Stimulated activated CD8-positive, alpha-beta memory T cell treated with anti-CD3 and anti-CD28 coated beads, Interleukin-7, amount 100 ng/mL, for 48 hours (primary cell): ENCODE measurements at regions not wholly inside any gene's neighbourhood (a gene's known extent, or its start where the extent isn't known, plus 50 kb on each side); places are given as distances from the start of the nearest gene placed in this dataset.
A peak's percentile ranks its signal among the peaks of the same experiment; 100 is the strongest.
"Not testable (repeated sequence)": the region's sequence is repeated elsewhere in the genome, so short reads cannot be mapped to it uniquely, and the experiment has no call there.

Source experiments
- DNase-seq, 2 donors: peaks; one replicate each; pipeline ENCODE4 v3.0.0-alpha.2; 2020; ENCODE audit warnings: low read depth in 1 of 2; ENCODE audit errors: extremely low read depth in 1 of 2

DNA sequence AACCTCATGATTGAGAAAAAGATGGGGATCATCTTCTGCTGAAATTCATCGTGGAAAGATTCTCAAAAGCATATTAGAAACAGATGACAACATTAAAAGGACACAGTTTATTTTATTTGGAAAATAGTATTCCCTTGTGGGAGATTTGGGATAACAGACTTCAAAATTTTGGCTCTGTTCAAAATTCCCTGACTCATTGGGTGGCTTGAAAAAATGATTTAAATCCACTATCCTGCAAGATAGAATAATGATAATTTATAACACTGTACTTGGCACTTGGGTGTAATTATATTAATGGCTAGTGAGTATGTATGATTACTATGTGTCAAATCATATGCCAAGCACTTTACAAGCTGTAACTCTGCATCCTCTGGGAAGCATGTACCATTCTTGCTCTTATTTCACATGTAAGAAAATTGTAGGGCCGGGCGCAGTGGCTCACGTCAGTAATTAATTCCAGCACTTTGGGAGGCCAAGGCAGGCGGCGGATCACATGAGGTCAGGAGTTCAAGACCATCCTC is 128.8 kb downstream of the LMNTD1 start:
- no peak for DNase-seq

DNA sequence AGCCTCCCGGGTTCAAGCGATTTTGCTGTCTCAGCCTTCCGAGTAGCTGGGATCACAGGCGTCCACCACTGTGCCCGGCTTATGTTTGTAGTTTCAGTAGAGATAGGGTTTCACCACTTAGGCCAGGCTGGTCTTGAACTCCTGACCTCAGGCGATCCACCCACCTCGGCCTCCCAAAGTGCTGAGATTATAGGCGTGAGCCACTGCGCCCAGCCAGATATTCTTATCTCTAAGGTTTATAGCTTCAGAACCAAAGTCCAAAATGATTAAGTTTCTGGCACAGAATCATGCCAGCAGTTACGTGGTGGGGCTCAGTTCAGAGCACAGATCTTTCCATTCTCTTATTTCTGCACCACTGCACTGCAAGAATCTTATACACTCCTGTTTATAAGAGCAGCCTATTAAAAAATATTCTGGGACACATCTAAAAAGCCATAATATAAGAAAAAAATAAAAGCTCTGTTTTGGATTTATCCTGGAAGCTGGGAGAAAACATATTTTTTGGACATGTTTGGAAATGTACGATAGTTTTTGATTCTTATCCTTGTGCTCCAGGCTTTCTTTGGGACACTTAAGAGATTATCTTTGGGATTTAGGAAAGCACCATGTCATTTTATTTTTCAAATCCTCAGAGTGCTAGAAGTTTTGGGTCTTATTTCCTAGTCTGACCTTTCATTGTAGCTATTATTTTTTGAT is 129.6 kb downstream of the LMNTD1 start:
- DNase-seq: no peak

DNA sequence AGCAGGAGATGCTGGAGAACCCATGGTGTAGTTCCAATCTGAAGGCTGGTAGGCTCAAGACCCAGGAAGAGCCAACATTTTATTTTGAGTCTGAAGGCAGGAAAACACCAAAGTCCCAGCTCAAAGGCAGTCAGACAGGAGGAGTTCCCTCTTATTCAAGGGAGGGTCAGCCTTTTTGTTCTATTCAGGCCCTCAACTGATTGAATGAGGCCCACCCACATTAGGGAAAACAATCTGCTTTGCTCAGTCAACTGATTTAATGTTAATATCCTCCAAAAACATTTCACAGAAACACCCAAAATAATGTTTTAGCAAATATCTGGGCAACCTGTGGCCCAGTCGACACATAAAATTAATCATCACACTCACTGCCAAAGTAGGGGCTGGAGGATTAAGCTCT is 130.8 kb downstream of the LMNTD1 start:
- no peak for DNase-seq

GRCh38 chr12:25421651-25422167 is 131.4 kb downstream of the LMNTD1 start:
- DNase-seq: no peak

DNA sequence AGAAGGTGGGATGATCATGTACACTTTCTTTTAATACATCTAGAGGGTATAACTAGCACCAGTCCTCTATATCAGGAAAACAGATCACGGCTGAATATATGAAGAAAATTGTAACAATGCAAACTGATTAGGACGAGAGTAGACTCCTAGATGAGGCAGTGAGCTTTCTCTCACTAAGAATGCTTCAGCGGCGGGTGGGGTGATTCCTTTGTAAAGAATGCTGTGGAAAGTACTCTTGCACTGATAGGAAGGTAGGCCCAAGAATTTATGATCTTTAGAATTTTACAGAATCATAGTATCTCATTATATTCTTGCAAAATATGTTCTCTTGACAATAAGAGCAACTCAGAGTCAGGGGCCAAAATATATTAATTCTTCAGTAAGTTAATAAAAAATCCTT is 133.0 kb downstream of the LMNTD1 start:
- no peak for DNase-seq

DNA sequence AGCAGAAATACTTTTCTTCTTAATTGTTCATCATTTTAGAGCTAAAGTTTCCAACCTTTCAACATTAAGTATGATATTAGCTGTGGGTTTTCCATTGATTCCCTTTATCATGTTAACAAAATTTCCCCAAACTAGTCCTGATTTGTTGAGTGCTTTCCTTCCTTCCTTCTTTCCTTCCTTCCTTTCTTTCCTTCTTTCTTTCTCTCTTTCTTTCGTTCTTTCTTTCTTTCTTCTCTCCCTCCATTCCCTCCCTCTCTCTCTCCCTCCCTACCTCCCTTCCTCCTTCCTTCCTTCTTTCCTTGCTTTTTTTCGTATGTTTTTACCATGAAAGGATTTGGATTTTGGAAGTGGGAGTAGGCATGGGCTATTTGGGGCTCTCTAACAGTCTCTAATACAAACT is 133.5 kb downstream of the LMNTD1 start:
- DNase-seq: no peak

GRCh38 chr12:25417071-25417470 is 136.0 kb downstream of the LMNTD1 start:
- no peak for DNase-seq

DNA sequence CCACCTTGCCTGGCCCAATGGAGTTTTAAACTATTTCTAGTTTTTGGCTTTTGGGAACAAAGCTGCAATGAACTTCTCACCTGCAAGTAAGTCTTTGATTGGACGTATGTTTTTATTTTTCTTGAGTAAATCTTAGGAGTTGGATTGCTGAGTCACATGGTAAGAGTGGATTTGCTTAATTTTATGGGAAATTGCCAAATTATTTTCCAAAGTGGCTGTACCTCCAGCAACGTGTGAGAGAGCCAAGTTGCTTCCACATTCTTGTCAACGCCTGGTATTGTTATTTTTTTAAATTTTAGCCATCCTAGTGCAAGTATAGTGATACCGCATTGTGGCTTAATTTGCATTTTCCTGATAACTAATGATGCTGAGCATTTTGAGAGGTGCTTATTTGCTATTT is 136.6 kb downstream of the LMNTD1 start:
- no peak for DNase-seq

DNA sequence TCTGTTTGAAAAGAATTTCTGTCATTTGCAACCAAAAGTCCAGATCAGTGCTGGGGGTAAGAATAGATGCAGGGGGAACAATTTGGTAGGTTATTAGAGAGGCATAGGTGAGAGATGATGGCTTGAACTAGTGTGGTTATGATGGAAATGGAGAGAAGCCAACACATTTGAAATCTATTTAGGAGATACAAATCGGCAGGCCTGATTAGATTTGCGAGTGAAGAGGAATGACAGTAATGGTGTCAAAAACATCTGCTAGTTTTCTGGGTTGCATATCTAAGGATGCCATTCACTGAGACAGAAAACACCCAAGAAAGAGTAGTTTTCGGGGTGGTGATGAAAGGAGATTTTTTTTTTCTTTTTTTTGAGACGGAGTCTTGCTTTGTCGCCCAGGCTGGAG is 138.1 kb downstream of the LMNTD1 start:
- DNase-seq: no peak

GRCh38 chr12:25412735-25413134 is 140.3 kb downstream of the LMNTD1 start:
- no peak for DNase-seq

- DNase-seq: no peak
Observed at GRCh38 chr12:25404955-25405354, 148.1 kb downstream of the LMNTD1 start.

DNA sequence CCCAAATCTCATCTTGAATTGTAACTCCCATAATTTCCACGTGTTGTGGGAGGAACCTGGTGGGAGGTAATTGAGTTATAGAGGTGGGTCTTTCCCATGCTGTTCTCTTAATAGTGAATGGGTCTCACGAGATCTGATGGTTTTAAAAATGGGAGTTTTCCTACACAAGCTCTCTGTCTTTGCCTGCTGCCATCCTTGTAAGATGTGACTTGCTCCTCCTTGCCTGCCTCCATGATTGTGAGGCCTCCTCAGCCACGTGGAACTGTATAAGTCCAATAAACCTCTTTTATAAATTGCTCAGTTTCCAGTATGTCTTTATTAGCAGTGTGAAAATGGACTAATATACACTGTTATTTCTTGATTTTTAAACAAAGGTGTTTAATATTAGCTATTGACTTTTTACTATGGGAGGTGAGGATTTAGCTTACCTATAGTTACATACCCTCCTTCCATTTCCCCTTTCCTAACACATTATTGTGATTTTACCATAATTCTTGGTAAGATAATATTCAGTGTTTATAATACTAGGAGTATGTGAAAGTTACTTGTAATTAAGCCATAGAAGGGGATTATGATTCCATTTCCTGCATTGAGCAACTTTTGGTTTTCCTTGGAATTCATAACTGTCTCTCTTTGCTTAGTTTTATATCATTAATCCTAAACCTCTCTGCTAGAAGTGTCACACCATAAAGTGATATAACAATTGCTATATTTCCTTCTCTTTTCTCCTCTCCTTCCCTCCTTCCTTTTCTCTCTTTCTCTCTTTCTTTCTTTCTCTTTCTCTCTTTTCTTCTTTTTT is 151.0 kb upstream of the KRAS start:
- no peak for DNase-seq

DNA sequence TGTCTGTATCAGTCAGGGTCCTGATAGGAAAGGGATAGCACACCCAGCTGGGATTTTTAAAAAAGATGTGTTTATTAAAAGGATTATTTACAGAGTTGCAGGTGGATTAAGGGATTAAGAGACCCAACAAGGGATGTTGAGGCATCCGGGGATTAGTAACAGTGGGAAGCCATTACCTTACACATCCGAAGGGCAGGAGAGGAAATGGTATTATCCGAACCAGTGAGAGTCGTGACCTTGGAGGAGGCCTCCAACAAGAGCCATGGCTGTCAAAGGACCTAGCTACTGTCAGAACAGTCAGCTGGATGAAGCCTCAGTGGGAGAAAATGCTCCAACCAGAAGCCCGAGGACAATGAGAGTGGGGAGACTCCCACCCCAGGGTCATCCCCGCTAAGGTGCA is 146.3 kb upstream of the KRAS start:
- DNase-seq: no peak

GRCh38 chr12:25395227-25395626 is 144.5 kb upstream of the KRAS start:
- DNase-seq: no peak

- not testable (repeated sequence) for DNase-seq
Observed at GRCh38 chr12:25394775-25395174, 144.0 kb upstream of the KRAS start.

- DNase-seq: no peak
Observed at GRCh38 chr12:25394025-25394424, 143.3 kb upstream of the KRAS start.

- not testable (repeated sequence) for DNase-seq
Observed at GRCh38 chr12:25391346-25391745, 140.6 kb upstream of the KRAS start.

DNA sequence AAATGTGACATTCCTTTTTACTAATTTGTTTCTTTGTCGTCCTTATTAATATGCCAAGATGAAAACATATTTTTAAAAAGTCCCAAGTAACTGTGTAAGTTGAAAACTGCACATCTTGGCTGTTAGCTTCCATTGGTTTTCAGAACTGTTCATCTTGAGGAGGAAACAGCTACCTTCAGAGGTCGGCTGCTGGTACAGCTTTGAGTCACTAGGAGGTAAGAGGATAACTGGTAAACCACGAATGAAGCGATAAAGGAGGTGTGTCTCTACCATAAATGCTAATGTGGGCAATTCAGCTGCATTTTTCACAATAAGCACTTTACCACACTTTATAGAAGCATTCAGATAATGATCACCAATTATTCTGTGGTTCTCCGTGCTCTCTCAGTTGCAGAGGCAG is 137.5 kb upstream of the KRAS start:
- DNase-seq: peak in 1 of 2 donors; percentile 62

- no peak for DNase-seq
Observed at GRCh38 chr12:25387732-25388050, 137.0 kb upstream of the KRAS start.

DNA sequence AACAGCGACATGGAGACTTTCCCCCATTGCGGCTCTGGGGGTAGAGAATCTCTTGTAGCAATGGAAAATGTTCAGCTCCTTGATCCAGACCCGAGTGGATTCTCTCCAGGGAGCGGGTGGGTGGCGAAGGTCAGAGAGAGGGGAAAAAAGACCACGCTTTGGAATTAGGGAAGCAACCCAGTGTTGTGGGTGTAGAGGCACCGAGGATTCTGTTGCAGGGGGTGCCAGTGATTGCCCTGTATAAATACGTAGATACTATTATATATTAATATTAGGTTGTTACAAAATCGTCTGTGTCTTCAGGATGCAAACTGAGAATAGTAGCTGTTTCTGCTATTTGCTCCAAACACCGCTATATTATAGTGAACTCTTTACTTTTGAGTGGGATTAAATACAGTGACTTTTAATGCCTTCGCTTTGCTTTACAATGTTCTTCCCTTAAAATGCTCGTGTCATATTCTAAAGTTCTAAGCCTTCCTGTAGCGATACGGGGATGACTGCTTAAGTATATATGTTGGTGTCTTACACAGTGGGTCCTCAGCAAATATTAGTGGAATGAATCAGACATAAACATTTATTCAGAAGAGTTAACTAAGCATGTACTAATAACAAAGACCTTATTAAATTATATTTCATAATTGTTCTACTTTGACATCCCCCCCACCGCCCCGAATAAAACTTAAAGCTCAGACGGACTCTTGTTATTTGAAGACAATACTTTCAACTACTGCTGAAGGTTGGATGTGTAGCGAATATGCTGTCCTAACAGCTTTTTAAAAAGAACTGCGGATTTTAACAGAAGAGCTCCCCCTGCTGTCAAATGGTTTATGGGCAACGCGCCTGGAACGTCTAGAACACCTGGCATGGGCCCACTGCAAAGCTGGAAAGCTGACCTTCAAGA is 136.4 kb upstream of the KRAS start:
- peak; percentile 33 to 50 for DNase-seq

DNA sequence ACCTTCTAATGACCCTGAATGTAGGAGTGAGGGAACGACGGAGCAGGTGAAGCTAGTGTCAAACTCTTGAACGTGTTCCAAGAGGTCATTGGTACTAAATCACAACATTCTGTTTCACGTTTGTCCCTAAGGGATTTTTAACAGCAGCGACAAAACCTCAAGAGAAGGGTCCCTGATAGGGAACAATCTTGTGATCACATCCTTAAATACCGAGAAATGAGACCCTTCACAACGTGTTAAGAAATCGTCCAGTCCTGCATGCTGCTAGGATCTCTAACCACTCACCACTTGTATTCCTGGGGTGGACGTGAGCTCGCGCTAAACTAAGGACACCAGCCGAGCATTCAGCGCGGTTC is 134.1 kb upstream of the KRAS start:
- DNase-seq: no peak
